Neural cell (in vitro differentiated cells): ENCODE measurements at regions not wholly inside any gene's neighbourhood (a gene's known extent, or its start where the extent isn't known, plus 50 kb on each side); places are given as distances from the start of the nearest gene placed in this dataset.

Experiments used
- H2AFZ ChIP-seq: fragments of 200-600, 300-800 bp; sonication (generic), shearing (Covaris generic); 2 replicates; pipeline ENCODE4 v1.6.0; 2014; ENCODE audit warnings: low read depth, mild to moderate bottlenecking, antibody characterized with exemption, low read length, moderate library complexity
- H3F3A ChIP-seq: fragments of 200-600 bp; shearing (Covaris generic); 2 replicates; pipeline ENCODE4 v1.6.1; 2016; ENCODE audit warnings: mild to moderate bottlenecking, moderate library complexity, mixed read lengths, antibody characterized with exemption, low read length; ENCODE audit not compliant: insufficient read depth, poor library complexity, severe bottlenecking
- H3K27ac ChIP-seq: fragments of 200-600, 300-800 bp; sonication (generic), shearing (Covaris generic); 2 replicates; pipeline ENCODE4 v1.5.1; 2014; ENCODE audit warnings: mild to moderate bottlenecking, low read length, moderate library complexity
- H3K27me3 ChIP-seq: fragments of 300-800, 200-600 bp; sonication (generic), shearing (Covaris generic); 2 replicates; pipeline ENCODE4 v1.6.0; 2014; ENCODE audit warnings: mild to moderate bottlenecking, low read depth, low read length, moderate library complexity; ENCODE audit not compliant: insufficient read depth
- H3K36me3 ChIP-seq: fragments of 300-800, 200-600 bp; sonication (generic), shearing (Covaris generic); 2 replicates; pipeline ENCODE4 v1.5.1; 2014; ENCODE audit warnings: mild to moderate bottlenecking, antibody characterized with exemption, low read length, moderate library complexity; ENCODE audit not compliant: insufficient read depth
- H3K4me2 ChIP-seq: fragments of 300-800, 200-600 bp; sonication (generic), shearing (Covaris generic); 2 replicates; pipeline ENCODE4 v1.6.0; 2014; ENCODE audit warnings: mild to moderate bottlenecking, low read length
- H3K4me3 ChIP-seq: fragments of 300-800, 200-600 bp; sonication (generic), shearing (Covaris generic); 2 replicates; pipeline ENCODE4 v1.5.1; 2014; ENCODE audit warnings: mild to moderate bottlenecking, low read length, moderate library complexity
- H3K79me2 ChIP-seq: fragments of 200-600 bp; shearing (Covaris generic); replicated peaks from 2 replicates; pipeline ENCODE4 v1.6.0; 2014; ENCODE audit warnings: mild to moderate bottlenecking, low read length, moderate library complexity; ENCODE audit not compliant: insufficient read depth
- H3K9ac ChIP-seq: fragments of 300-800, 200-600 bp; sonication (generic), shearing (Covaris generic); 2 replicates; pipeline ENCODE4 v1.6.1; 2016; ENCODE audit warnings: mild to moderate bottlenecking, low read length, mixed read lengths
- H3K9me2 ChIP-seq: fragments of 200-600 bp; shearing (Covaris generic); 2 replicates; pipeline ENCODE4 v1.6.1; 2016; ENCODE audit warnings: mild to moderate bottlenecking, low read length, mixed read lengths; ENCODE audit not compliant: insufficient read depth
- H3K9me3 ChIP-seq: fragments of 200-600, 300-800 bp; sonication (generic), shearing (Covaris generic); 2 replicates; pipeline ENCODE4 v1.6.1; 2016; ENCODE audit warnings: mild to moderate bottlenecking, mixed run types, low read length, moderate library complexity, mixed read lengths
- H4K20me1 ChIP-seq: fragments of 200-600 bp; shearing (Covaris generic); 2 replicates; pipeline ENCODE4 v1.6.1; 2016; ENCODE audit warnings: mild to moderate bottlenecking, mixed run types; ENCODE audit not compliant: insufficient read depth
- CTCF ChIP-seq: fragments of 450-650 bp; IDR thresholded peaks from 2 replicates; pipeline ENCODE4 v1.5.1; 2014; ENCODE audit warnings: antibody characterized with exemption, mild to moderate bottlenecking, moderate library complexity; ENCODE audit not compliant: poor library complexity, severe bottlenecking
- EP300 ChIP-seq: fragments of 450-650 bp; conservative IDR thresholded peaks from 2 replicates; pipeline ENCODE4 v1.6.1; 2014; ENCODE audit warnings: antibody characterized with exemption, mild to moderate bottlenecking, moderate library complexity; ENCODE audit not compliant: poor library complexity, severe bottlenecking
- MXI1 ChIP-seq: fragments of 450-650 bp; conservative IDR thresholded peaks from 2 replicates; pipeline ENCODE4 v1.6.1; 2014; ENCODE audit warnings: antibody characterized with exemption, mild to moderate bottlenecking; ENCODE audit not compliant: poor library complexity, severe bottlenecking
- POLR2AphosphoS5 ChIP-seq: IDR thresholded peaks from 2 replicates; pipeline ENCODE4 v1.6.1; 2012
- RAD21 ChIP-seq: fragments of 450-650 bp; conservative IDR thresholded peaks from 2 replicates; pipeline ENCODE4 v1.6.1; 2014; ENCODE audit warnings: antibody characterized with exemption, mild to moderate bottlenecking, moderate library complexity
- REST ChIP-seq: IDR thresholded peaks from 2 replicates; pipeline ENCODE4 v1.6.1; 2012; ENCODE audit warnings: borderline replicate concordance
- SMC3 ChIP-seq: fragments of 450-650 bp; conservative IDR thresholded peaks from 2 replicates; pipeline ENCODE4 v1.6.1; 2014; ENCODE audit warnings: antibody characterized with exemption, mild to moderate bottlenecking, moderate library complexity; ENCODE audit not compliant: poor library complexity

DNA sequence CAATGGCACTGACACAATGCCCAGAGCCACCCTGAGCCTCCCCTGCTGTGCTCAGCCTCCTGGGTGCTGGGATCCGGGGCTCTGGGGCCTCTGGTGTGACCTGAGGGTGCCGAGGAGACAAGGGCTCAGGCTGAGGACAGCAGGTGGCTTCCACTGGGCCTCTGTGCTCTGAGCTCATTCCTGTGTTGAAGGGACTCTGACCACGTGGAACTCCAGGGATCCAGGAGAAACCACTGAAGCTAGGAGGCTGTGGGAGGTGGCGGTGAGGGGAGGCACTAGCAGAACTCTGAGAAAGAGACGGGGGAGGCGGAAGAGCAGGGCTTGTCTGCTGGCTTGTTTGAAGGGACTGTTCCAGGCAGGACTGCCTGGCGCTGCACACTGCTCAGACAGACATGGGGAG, 318.7 kb upstream of the IRX1 start:
- Histone ChIP-seq H3K27me3 (no peaks in the 10 kb centered on the region), H2AFZ (no peak overlapping the region), H3F3A (no peaks in the 10 kb centered on the region), H3K9me3 (no peaks in the 10 kb centered on the region), H3K9me2 (no peaks in the 10 kb centered on the region), H3K36me3 (no peaks in the 10 kb centered on the region), H3K4me3 (no peak overlapping the region), H3K27ac (no peak overlapping the region), H3K9ac (no peak overlapping the region), H4K20me1 (no peaks in the 10 kb centered on the region), H3K79me2 (no peaks in the 10 kb centered on the region), H3K4me2 (no peak overlapping the region)
- no peak for TF ChIP-seq SMC3
- TF ChIP-seq CTCF = no peak

DNA sequence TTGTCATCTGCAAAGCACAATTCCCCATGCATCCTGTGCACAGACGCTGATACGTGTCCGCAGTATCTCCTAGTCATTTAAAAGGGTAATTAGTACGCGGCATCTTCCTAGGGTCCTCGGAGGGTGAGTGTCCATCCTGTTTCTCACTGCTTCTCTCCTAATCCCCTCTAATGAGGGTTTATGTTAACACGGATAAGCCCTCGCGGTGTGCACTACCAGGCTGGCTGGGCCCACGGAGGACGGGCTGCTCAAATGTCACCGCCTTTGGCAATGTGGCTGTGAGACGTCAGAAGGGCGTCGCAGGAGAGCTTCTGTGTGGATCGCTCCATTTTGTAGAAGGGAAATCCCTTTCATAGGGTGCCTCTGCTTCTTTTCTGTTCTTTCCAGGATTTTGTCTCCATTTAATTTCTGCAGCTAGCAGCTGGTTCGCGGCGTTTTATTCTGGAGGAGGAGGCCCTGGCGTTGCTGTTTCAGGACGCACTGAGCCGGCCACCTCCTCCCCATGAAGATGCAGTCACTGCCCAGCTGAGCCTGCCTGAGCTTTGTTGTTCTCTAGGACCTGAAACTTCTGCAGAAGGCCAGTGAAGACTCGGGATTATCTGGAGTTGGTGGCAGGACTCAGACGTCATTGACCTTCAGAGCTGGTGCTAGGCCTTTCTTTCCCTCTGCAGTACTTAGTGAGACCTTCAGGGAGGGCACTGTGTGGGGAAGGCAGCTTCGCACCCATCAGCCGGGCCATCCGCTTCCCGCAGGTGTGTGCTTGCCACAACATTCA, 326.1 kb upstream of the IRX1 start:
- Histone ChIP-seq H3F3A (no peaks in the 10 kb centered on the region), H3K4me2 (no peak overlapping the region), H3K79me2 (no peaks in the 10 kb centered on the region), H3K27me3 (no peaks in the 10 kb centered on the region), H3K9ac (no peak overlapping the region), H3K36me3 (no peaks in the 10 kb centered on the region), H4K20me1 (no peaks in the 10 kb centered on the region), H3K27ac (no peak overlapping the region), H3K4me3 (no peak overlapping the region), H2AFZ (no peak overlapping the region), H3K9me3 (no peaks in the 10 kb centered on the region), H3K9me2 (no peaks in the 10 kb centered on the region)
- TF ChIP-seq POLR2AphosphoS5 (no peak), REST (no peak), EP300 (no peak)

DNA sequence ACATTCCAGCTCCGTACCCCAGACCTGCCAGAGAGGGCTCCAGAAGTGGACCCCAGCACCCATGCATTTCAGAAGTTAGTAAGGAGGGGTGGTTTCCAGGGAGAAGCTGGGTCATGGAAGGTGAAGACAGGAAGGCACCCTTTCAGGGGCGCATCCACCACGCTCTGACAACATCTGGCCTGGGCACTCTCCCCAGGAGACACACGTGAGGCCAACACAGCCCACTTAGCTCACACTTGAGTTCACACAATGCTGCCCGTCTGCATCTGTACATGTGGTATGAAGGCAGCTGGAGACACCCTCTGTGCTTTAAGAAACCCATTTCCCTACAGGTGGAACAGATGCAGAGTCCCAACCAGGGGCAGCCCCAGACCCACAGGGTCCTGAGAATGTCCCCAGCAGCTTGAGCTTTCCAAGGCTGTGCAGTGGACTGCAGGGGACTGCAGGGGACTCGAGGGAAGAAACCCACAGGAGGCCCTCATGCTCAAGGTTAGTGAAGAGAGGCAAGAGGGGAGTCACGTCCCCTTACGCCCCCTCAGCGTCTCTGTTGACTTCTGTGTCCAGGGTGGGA, 326.8 kb upstream of the IRX1 start:
- Histone ChIP-seq H3K9ac (no peak overlapping the region), H2AFZ (no peak overlapping the region), H3K27me3 (no peaks in the 10 kb centered on the region), H3K4me2 (no peak overlapping the region), H3K4me3 (no peak overlapping the region), H3K79me2 (no peaks in the 10 kb centered on the region), H3K27ac (no peak overlapping the region), H4K20me1 (no peaks in the 10 kb centered on the region), H3K9me2 (no peaks in the 10 kb centered on the region), H3K36me3 (no peaks in the 10 kb centered on the region), H3K9me3 (no peaks in the 10 kb centered on the region), H3F3A (no peaks in the 10 kb centered on the region)
- TF ChIP-seq EP300 (no peak), MXI1 (no peak), SMC3 (no peak), POLR2AphosphoS5 (no peak), RAD21 (no peak)
